CD4-positive, alpha-beta T cell (primary cell): ENCODE measurements at regions not wholly inside any gene's neighbourhood (a gene's known extent, or its start where the extent isn't known, plus 50 kb on each side); places are given as distances from the start of the nearest gene placed in this dataset.

Experiments
- ATAC-seq: fragments of 200-7000 bp; cut with Tn5 transposase; one replicate; pipeline ENCODE4 v1.10.0; 2022; ENCODE audit warnings: mild to moderate bottlenecking; ENCODE audit not compliant: poor library complexity
- CTCF ChIA-PET: fragments of 350-600 bp; sonication (Branson Sonifier 250); formaldehyde crosslinking; loops from one replicate; lab custom pipeline; 2021; ENCODE audit warnings: antibody characterized with exemption, inconsistent platforms; lab: Charles Lee
- POLR2A ChIA-PET: fragments of 350-600 bp; sonication (Branson Sonifier 250); formaldehyde crosslinking; loops from one replicate; lab custom pipeline; 2021; ENCODE audit warnings: antibody characterized with exemption, inconsistent platforms; lab: Charles Lee
- DNase-seq, 14 experiments: peaks; one replicate each; pipeline ENCODE4 v3.0.0-alpha.2; 2013 to 2020; ENCODE audit warnings: mixed read lengths in 2 of 14
- H3K27ac ChIP-seq, 2 donors: one replicate each; pipeline versions ENCODE4 v1.5.1 to v1.7.0; 2013; ENCODE audit warnings: low read length in 2 of 2, low read depth in 1 of 2, mild to moderate bottlenecking in 1 of 2
- H3K27me3 ChIP-seq, 2 experiments: 1 replicate in 1 of 2; 2 replicates in 1 of 2; pipeline versions ENCODE4 v1.6.1 to v1.7.0; 2013; ENCODE audit warnings: low read length in 2 of 2, control low read depth in 1 of 2, mild to moderate bottlenecking in 1 of 2, moderate library complexity in 1 of 2; ENCODE audit not compliant: insufficient read depth in 2 of 2, control insufficient read depth in 1 of 2
- H3K36me3 ChIP-seq: one replicate; pipeline ENCODE4 v1.6.1; 2013; ENCODE audit warnings: low read length, control low read depth; ENCODE audit not compliant: insufficient read depth
- H3K4me1 ChIP-seq: one replicate; pipeline ENCODE4 v1.6.1; 2013; ENCODE audit warnings: low read length, control low read depth; ENCODE audit not compliant: insufficient read depth
- H3K4me3 ChIP-seq: one replicate; pipeline ENCODE4 v1.5.1; 2013; ENCODE audit warnings: mild to moderate bottlenecking, low read length, moderate library complexity
- H3K9me3 ChIP-seq, 2 experiments: 1 replicate in 1 of 2; 2 replicates in 1 of 2; pipeline versions ENCODE4 v1.6.1 to v1.7.0; 2013; ENCODE audit warnings: low read length in 2 of 2, mild to moderate bottlenecking in 2 of 2, control low read depth in 1 of 2, moderate library complexity in 1 of 2; ENCODE audit not compliant: control insufficient read depth in 1 of 2, insufficient read depth in 1 of 2
- H3K27ac Mint-ChIP-seq: one replicate; pipeline ENCODE4 v1.8.0; 2020; ENCODE audit warnings: mixed read lengths
- H3K27me3 Mint-ChIP-seq: one replicate; pipeline ENCODE4 v1.8.0; 2021; ENCODE audit warnings: mixed read lengths
- H3K36me3 Mint-ChIP-seq: one replicate; pipeline ENCODE4 v1.8.0; 2021; ENCODE audit warnings: low read depth, mixed read lengths
- H3K4me1 Mint-ChIP-seq: one replicate; pipeline ENCODE4 v1.8.0; 2021; ENCODE audit warnings: low read depth, mixed read lengths
- H3K4me3 Mint-ChIP-seq: one replicate; pipeline ENCODE4 v1.8.0; 2020; ENCODE audit warnings: mild to moderate bottlenecking, mixed read lengths
- H3K9me3 Mint-ChIP-seq: one replicate; pipeline ENCODE4 v1.8.0; 2020; ENCODE audit warnings: mixed read lengths
- intact Hi-C, 2 experiments: fragments of 100-400 bp; cut with DNase I in 1 of 2; cut with micrococcal nuclease in 1 of 2; formaldehyde crosslinking; loops; one replicate each; pipeline versions ENCODE4 v1.15.1 to v1.9.0; 2023 to 2025; cut with DNase I, micrococcal nuclease
- TF ChIP-seq, protein P1 (sequence below): fragments of 200-600 bp; IDR thresholded peaks from one replicate; pipeline ENCODE4 v1.8.0; 2022; ENCODE audit warnings: antibody characterized with exemption, mild to moderate bottlenecking

DNA sequence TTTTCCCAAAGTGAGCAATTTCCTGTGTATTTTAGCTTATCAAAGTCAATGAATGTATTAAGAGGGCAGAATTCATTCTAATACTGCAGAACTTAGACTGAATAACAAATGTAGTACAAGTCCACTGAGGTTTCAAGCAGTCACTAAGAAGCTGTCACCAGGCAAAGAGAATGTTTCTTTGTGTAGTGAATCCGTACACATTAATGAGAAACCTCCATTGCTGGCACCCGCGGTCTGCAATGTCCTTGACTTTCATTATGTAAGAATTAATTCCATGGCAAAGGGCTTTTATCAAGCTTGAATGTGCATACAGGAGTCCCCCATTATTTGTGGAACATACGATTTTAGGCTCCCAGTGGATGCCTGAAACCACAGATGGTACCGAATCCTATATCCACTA, 719.5 kb upstream of the TMPRSS15 start:
- Histone ChIP-seq H3K36me3 (no peaks in the 10 kb centered on the region), H3K9me3 (peaks cover 5 to 15% of the 10 kb centered on the region in 2 experiments), H3K4me3 (no peak overlapping the region), H3K27ac (no peak overlapping the region), H3K27me3 (no peaks in the 10 kb centered on the region), H3K4me1 (no peaks in the 10 kb centered on the region)
- POLR2A ChIA-PET, result no interaction called here
- Mint-ChIP-seq H3K4me1 (no peaks in the 10 kb centered on the region), H3K27ac (no peak overlapping the region), H3K9me3 (peaks cover 7% of the 10 kb centered on the region), H3K27me3 (no peaks in the 10 kb centered on the region), H3K4me3 (no peak overlapping the region), H3K36me3 (no peaks in the 10 kb centered on the region)
- DNase-seq (no peak), ATAC-seq (no peak)
- CTCF ChIA-PET, result no interaction called here
- intact Hi-C loops, result no loop called here
- TF ChIP-seq, protein P1, sequence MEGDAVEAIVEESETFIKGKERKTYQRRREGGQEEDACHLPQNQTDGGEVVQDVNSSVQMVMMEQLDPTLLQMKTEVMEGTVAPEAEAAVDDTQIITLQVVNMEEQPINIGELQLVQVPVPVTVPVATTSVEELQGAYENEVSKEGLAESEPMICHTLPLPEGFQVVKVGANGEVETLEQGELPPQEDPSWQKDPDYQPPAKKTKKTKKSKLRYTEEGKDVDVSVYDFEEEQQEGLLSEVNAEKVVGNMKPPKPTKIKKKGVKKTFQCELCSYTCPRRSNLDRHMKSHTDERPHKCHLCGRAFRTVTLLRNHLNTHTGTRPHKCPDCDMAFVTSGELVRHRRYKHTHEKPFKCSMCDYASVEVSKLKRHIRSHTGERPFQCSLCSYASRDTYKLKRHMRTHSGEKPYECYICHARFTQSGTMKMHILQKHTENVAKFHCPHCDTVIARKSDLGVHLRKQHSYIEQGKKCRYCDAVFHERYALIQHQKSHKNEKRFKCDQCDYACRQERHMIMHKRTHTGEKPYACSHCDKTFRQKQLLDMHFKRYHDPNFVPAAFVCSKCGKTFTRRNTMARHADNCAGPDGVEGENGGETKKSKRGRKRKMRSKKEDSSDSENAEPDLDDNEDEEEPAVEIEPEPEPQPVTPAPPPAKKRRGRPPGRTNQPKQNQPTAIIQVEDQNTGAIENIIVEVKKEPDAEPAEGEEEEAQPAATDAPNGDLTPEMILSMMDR, result no peak

DNA sequence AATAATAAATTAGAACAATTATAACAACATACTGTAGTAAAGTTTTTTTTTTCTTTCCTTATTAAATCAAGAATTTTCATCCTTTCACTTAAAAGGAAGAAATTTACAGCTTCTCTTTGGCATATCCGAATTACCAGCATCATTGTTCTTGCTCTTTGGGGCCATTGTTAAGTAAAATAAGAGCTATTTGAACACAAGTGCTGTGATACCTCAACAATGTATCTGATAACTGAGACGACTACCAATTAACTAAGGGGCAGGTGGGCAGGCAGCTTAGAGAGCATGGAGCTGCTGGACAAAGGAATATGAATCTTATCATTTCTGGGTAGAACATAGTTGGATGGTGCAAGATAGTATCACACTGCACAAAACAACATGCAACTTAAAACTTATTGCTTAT, 719.9 kb upstream of the TMPRSS15 start:
- no peak for DNase-seq
- H3K4me3 ChIP-seq, result no peak overlapping the region
- peaks cover 5 to 19% of the 10 kb centered on the region in 2 experiments for H3K9me3 ChIP-seq
- ChIA-PET POLR2A (no interaction called here), CTCF (no interaction called here)
- no peaks in the 10 kb centered on the region for H3K27me3 ChIP-seq
- H3K27me3 Mint-ChIP-seq, result no peaks in the 10 kb centered on the region
- H3K4me1 Mint-ChIP-seq, result no peaks in the 10 kb centered on the region
- no peaks in the 10 kb centered on the region for H3K36me3 Mint-ChIP-seq
- TF ChIP-seq, protein P1, result no peak
- H3K4me3 Mint-ChIP-seq, result no peak overlapping the region
- peaks cover 7% of the 10 kb centered on the region for H3K9me3 Mint-ChIP-seq
- H3K27ac Mint-ChIP-seq, result no peak overlapping the region
- intact Hi-C loops, result no loop called here
- no peaks in the 10 kb centered on the region for H3K36me3 ChIP-seq
- no peaks in the 10 kb centered on the region for H3K4me1 ChIP-seq
- no peak overlapping the region for H3K27ac ChIP-seq
- no peak for ATAC-seq

DNA sequence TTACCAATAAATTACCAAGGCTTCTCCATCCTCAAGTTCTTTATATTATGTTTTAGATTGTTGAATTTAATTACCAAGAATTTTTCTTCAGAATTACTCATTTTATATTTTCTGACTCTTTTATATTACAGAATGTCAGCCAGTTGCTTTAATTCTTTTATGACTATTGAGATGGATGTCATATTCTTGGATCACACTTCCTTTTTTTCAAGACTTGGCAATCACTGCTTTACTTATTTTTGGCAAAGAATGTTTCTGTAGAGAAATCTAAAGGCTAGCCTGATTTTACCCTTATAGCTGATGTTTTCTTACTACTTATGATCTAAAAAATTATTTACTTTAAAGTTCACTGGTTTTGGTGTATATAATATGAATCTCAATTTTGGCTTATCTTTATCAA, 721.1 kb upstream of the TMPRSS15 start:
- intact Hi-C loops, result no loop called here
- TF ChIP-seq, protein P1, result no peak
- no peak overlapping the region for H3K27ac ChIP-seq
- ChIA-PET POLR2A (no interaction called here), CTCF (no interaction called here)
- H3K9me3 Mint-ChIP-seq, result peaks cover 7% of the 10 kb centered on the region
- H3K4me1 Mint-ChIP-seq, result no peaks in the 10 kb centered on the region
- DNase-seq, result no peak
- no peak for ATAC-seq
- H3K27ac Mint-ChIP-seq, result no peak overlapping the region
- no peaks in the 10 kb centered on the region for H3K27me3 Mint-ChIP-seq
- H3K9me3 ChIP-seq, result peaks cover 3 to 19% of the 10 kb centered on the region in 2 experiments
- H3K27me3 ChIP-seq, result no peaks in the 10 kb centered on the region
- H3K36me3 ChIP-seq, result no peaks in the 10 kb centered on the region
- no peaks in the 10 kb centered on the region for H3K36me3 Mint-ChIP-seq
- no peaks in the 10 kb centered on the region for H3K4me1 ChIP-seq
- no peak overlapping the region for H3K4me3 ChIP-seq
- H3K4me3 Mint-ChIP-seq, result no peak overlapping the region
